OCI-LY7 (cell line): ENCODE measurements at regions not wholly inside any gene's neighbourhood (a gene's known extent, or its start where the extent isn't known, plus 50 kb on each side); places are given as distances from the start of the nearest gene placed in this dataset.

ENCODE experiments used
- BruUV-seq: library from RNA; stranded (reverse); fragments of 400-500 nt; replicated peaks from 2 replicates; lab custom pipeline; 2021; lab: Mats Ljungman, UMichigan
- CTCF ChIA-PET: fragments of 300-600 bp; sonication (Branson Sonifier 250); formaldehyde crosslinking; loops from one replicate; lab custom pipeline; 2022; ENCODE audit warnings: antibody characterized with exemption; ENCODE audit not compliant: unreplicated experiment; lab: Charles Lee
- POLR2A ChIA-PET: fragments of 300-600 bp; sonication (Branson Sonifier 250); formaldehyde crosslinking; loops from one replicate; lab custom pipeline; 2022; ENCODE audit warnings: antibody characterized with exemption; lab: Charles Lee
- DNase-seq: peaks from one replicate; pipeline ENCODE4 v3.0.0-alpha.2; 2015; ENCODE audit warnings: low spot score
- H2AFZ ChIP-seq: fragments of 200-600 bp; sonication (generic), shearing (Covaris generic); 2 replicates; pipeline ENCODE4 v1.6.1; 2014; ENCODE audit warnings: mild to moderate bottlenecking, antibody characterized with exemption, low read length, moderate library complexity
- H3K27ac ChIP-seq: fragments of 200-600 bp; sonication (generic); 2 replicates; pipeline ENCODE4 v1.5.1; 2014; ENCODE audit warnings: mixed run types, low read depth, mild to moderate bottlenecking, moderate library complexity, low read length, inconsistent platforms; ENCODE audit not compliant: poor library complexity, severe bottlenecking
- H3K36me3 ChIP-seq: fragments of 200-600 bp; sonication (generic); 2 replicates; pipeline ENCODE4 v1.6.1; 2014; ENCODE audit warnings: mild to moderate bottlenecking, antibody characterized with exemption, low read length, moderate library complexity, mixed read lengths; ENCODE audit not compliant: insufficient read depth
- H3K4me1 ChIP-seq: fragments of 200-600 bp; sonication (generic); 2 replicates; pipeline ENCODE4 v1.5.1; 2014; ENCODE audit warnings: mild to moderate bottlenecking, low read length; ENCODE audit not compliant: insufficient read depth, poor library complexity, severe bottlenecking
- H3K4me2 ChIP-seq: fragments of 200-600 bp; sonication (generic); 2 replicates; pipeline ENCODE4 v1.6.1; 2014; ENCODE audit warnings: mild to moderate bottlenecking, low read length
- H3K4me3 ChIP-seq: fragments of 200-600 bp; sonication (generic); 2 replicates; pipeline ENCODE4 v1.5.1; 2014; ENCODE audit warnings: mild to moderate bottlenecking, low read depth, low read length; ENCODE audit not compliant: poor library complexity, severe bottlenecking
- H3K79me2 ChIP-seq: fragments of 200-600 bp; sonication (generic); 2 replicates; pipeline ENCODE4 v1.6.1; 2016; ENCODE audit warnings: low read depth, mild to moderate bottlenecking, low read length, moderate library complexity, mixed read lengths; ENCODE audit not compliant: insufficient read depth
- H3K9me2 ChIP-seq: fragments of 200-600 bp; sonication (generic); 2 replicates; pipeline ENCODE4 v1.6.1; 2016; ENCODE audit warnings: mild to moderate bottlenecking, low read length, mixed read lengths; ENCODE audit not compliant: insufficient read depth
- H3K9me3 ChIP-seq: fragments of 200-600 bp; sonication (generic); 2 replicates; pipeline ENCODE4 v1.6.1; 2014; ENCODE audit warnings: mild to moderate bottlenecking, mixed run types, low read length, mixed read lengths
- H4K20me1 ChIP-seq: fragments of 200-600 bp; sonication (generic); 2 replicates; pipeline ENCODE4 v1.6.1; 2014; ENCODE audit warnings: mild to moderate bottlenecking, antibody characterized with exemption, low read length, moderate library complexity, mixed read lengths; ENCODE audit not compliant: insufficient read depth
- CTCF ChIP-seq: fragments of 200-600 bp; sonication (generic); conservative IDR thresholded peaks from 2 replicates; pipeline ENCODE4 v1.5.1; 2014; ENCODE audit warnings: mild to moderate bottlenecking, antibody characterized with exemption, low read length, moderate library complexity, mixed read lengths
- EZH2phosphoT487 ChIP-seq: fragments of 200-600 bp; sonication (generic); IDR thresholded peaks from 2 replicates; pipeline ENCODE4 v1.6.1; 2018; ENCODE audit warnings: low read depth, borderline replicate concordance, mild to moderate bottlenecking, mixed run types, antibody characterized with exemption, low read length, moderate library complexity, mixed read lengths
- intact Hi-C: fragments of 100-400 bp; cut with micrococcal nuclease; formaldehyde crosslinking; loops from one replicate; pipeline ENCODE4 v1.10.0; 2022; ENCODE audit not compliant: unreplicated experiment

GRCh38 chr13:23510979-23511735 is 59.1 kb upstream of the TNFRSF19 start:
- H4K20me1 ChIP-seq, result no peaks in the 10 kb centered on the region
- H3K79me2 ChIP-seq, result no peaks in the 10 kb centered on the region
- peak; percentile 16 for DNase-seq
- ChIA-PET CTCF (no interaction called here), POLR2A (no interaction called here)
- no peaks in the 10 kb centered on the region for H3K4me1 ChIP-seq
- no peaks in the 10 kb centered on the region for H3K36me3 ChIP-seq
- intact Hi-C loops, result loop anchor here (10.0 kb wide), 1 partner anchor 364 kb away; no protein-coding TSS in a partner anchor
- no peak overlapping the region for H3K4me3 ChIP-seq
- H2AFZ ChIP-seq, result no peak overlapping the region
- no peaks in the 10 kb centered on the region for H3K9me3 ChIP-seq
- H3K4me2 ChIP-seq, result no peak overlapping the region
- H3K9me2 ChIP-seq, result no peaks in the 10 kb centered on the region
- H3K27ac ChIP-seq, result no peak overlapping the region
- BruUV-seq, result no TSS peak
- TF ChIP-seq EZH2phosphoT487, result no peak
- peak; percentile 53 for TF ChIP-seq CTCF

- ChIA-PET CTCF (no interaction called here), POLR2A (interaction anchor here (0.6 kb wide), 1 partner anchor 509 kb away, joined by 3 read pairs; no protein-coding TSS in a partner anchor)
- H3K79me2 ChIP-seq, result no peaks in the 10 kb centered on the region
- H2AFZ ChIP-seq, result no peak overlapping the region
- TF ChIP-seq EZH2phosphoT487 (no peak), CTCF (peak; percentile 40)
- H3K9me3 ChIP-seq, result no peaks in the 10 kb centered on the region
- intact Hi-C loops, result loop anchor here (10.0 kb wide), 1 partner anchor 362 kb away; no protein-coding TSS in a partner anchor
- BruUV-seq, result no TSS peak
- no peak overlapping the region for H3K4me2 ChIP-seq
- no peaks in the 10 kb centered on the region for H3K9me2 ChIP-seq
- no peak overlapping the region for H3K27ac ChIP-seq
- H3K4me3 ChIP-seq, result no peak overlapping the region
- no peaks in the 10 kb centered on the region for H3K4me1 ChIP-seq
- no peaks in the 10 kb centered on the region for H3K36me3 ChIP-seq
- no peak for DNase-seq
- no peaks in the 10 kb centered on the region for H4K20me1 ChIP-seq
Observed at GRCh38 chr13:23512762-23513395, 57.3 kb upstream of the TNFRSF19 start.

GRCh38 chr13:23513455-23513854 is 56.8 kb upstream of the TNFRSF19 start:
- Histone ChIP-seq H3K36me3 (no peaks in the 10 kb centered on the region), H3K9me2 (no peaks in the 10 kb centered on the region), H3K4me1 (no peaks in the 10 kb centered on the region), H3K79me2 (no peaks in the 10 kb centered on the region), H3K27ac (no peak overlapping the region), H3K4me3 (no peak overlapping the region), H2AFZ (no peak overlapping the region), H3K9me3 (no peaks in the 10 kb centered on the region), H4K20me1 (no peaks in the 10 kb centered on the region), H3K4me2 (no peak overlapping the region)
- intact Hi-C loops, result loop anchor here (10.0 kb wide), 1 partner anchor 361 kb away; no protein-coding TSS in a partner anchor
- DNase-seq, result no peak
- BruUV-seq, result no TSS peak
- TF ChIP-seq EZH2phosphoT487 (no peak), CTCF (no peak)
- ChIA-PET CTCF (no interaction called here), POLR2A (no interaction called here)
